Caco-2 (cell line): ENCODE measurements at regions not wholly inside any gene's neighbourhood (a gene's known extent, or its start where the extent isn't known, plus 50 kb on each side); places are given as distances from the start of the nearest gene placed in this dataset.

ENCODE experiments used
- BruUV-seq: library from RNA; stranded (reverse); fragments of 400-500 nt; replicated peaks from 2 replicates; lab custom pipeline; 2021; lab: Mats Ljungman, UMichigan
- CTCF ChIA-PET: fragments of 300-600 bp; sonication (Branson Sonifier 250); formaldehyde crosslinking; loops from one replicate; lab custom pipeline; 2022; ENCODE audit warnings: antibody characterized with exemption; lab: Charles Lee
- POLR2A ChIA-PET: fragments of 300-600 bp; sonication (Branson Sonifier 250); formaldehyde crosslinking; loops from one replicate; lab custom pipeline; 2022; ENCODE audit warnings: antibody characterized with exemption; lab: Charles Lee
- DNase-seq, 2 experiments: peaks; one replicate each; pipeline versions ENCODE4 v3.0.0 to v3.0.0-alpha.2; 2020 to 2022
- H3K27me3 ChIP-seq: replicated peaks from 2 replicates; pipeline ENCODE4 v1.6.0; 2011; ENCODE audit warnings: low read length; ENCODE audit not compliant: control insufficient read depth, insufficient read depth
- H3K36me3 ChIP-seq: 2 replicates; pipeline ENCODE4 v1.5.1; 2011; ENCODE audit warnings: low read length; ENCODE audit not compliant: control insufficient read depth, insufficient read depth
- H3K4me1 ChIP-seq: fragments of 250-450 bp; sonication (Bioruptor Pico); 2 replicates; pipeline ENCODE4 v1.5.1; 2020; ENCODE audit warnings: mild to moderate bottlenecking
- H3K4me3 ChIP-seq: 2 replicates; pipeline ENCODE4 v1.5.1; 2011; ENCODE audit warnings: low read depth, mild to moderate bottlenecking, control low read depth, low read length
- H3K9me3 ChIP-seq: fragments of 250-450 bp; sonication (Bioruptor Pico); 2 replicates; pipeline ENCODE4 v1.5.1; 2020; ENCODE audit warnings: mild to moderate bottlenecking, moderate library complexity
- H3K27ac Mint-ChIP-seq: one replicate; pipeline ENCODE4 v1.8.0; 2022; ENCODE audit warnings: mixed read lengths; ENCODE audit not compliant: unreplicated experiment
- H3K27me3 Mint-ChIP-seq: one replicate; pipeline ENCODE4 v1.8.0; 2022; ENCODE audit warnings: mixed read lengths; ENCODE audit not compliant: insufficient read depth, unreplicated experiment
- H3K36me3 Mint-ChIP-seq: one replicate; pipeline ENCODE4 v1.8.0; 2022; ENCODE audit warnings: mild to moderate bottlenecking, mixed read lengths; ENCODE audit not compliant: insufficient read depth, unreplicated experiment
- H3K4me1 Mint-ChIP-seq: one replicate; pipeline ENCODE4 v1.8.0; 2022; ENCODE audit warnings: low read depth, mixed read lengths; ENCODE audit not compliant: unreplicated experiment
- H3K4me3 Mint-ChIP-seq: one replicate; pipeline ENCODE4 v1.8.0; 2022; ENCODE audit warnings: mild to moderate bottlenecking, moderate library complexity, mixed read lengths; ENCODE audit not compliant: unreplicated experiment
- H3K9me3 Mint-ChIP-seq: one replicate; pipeline ENCODE4 v1.8.0; 2022; ENCODE audit warnings: mixed read lengths; ENCODE audit not compliant: unreplicated experiment
- intact Hi-C: fragments of 100-400 bp; cut with micrococcal nuclease; formaldehyde crosslinking; loops from one replicate; pipeline ENCODE4 v1.10.0; 2022; ENCODE audit not compliant: unreplicated experiment
- TF ChIP-seq, protein P1 (sequence below), 2 experiments: fragments of 200-600 bp in 1 of 2; IDR thresholded peaks; 1 replicate in 1 of 2; 2 replicates in 1 of 2; pipeline versions ENCODE4 v1.5.1 to v1.8.0; 2011 to 2022; ENCODE audit warnings: antibody characterized with exemption in 1 of 2, control low read depth in 1 of 2, inconsistent platforms in 1 of 2, low read depth in 1 of 2, low read length in 1 of 2, mild to moderate bottlenecking in 1 of 2, moderate library complexity in 1 of 2; ENCODE audit not compliant: insufficient read depth in 1 of 2, severe bottlenecking in 1 of 2, unreplicated experiment in 1 of 2

- H3K9me3 ChIP-seq = no peaks in the 10 kb centered on the region
- no peaks in the 10 kb centered on the region for H3K27me3 ChIP-seq
- no peak for DNase-seq
- intact Hi-C loops = no loop called here
- no peaks in the 10 kb centered on the region for H3K27me3 Mint-ChIP-seq
- ChIA-PET CTCF (no interaction called here), POLR2A (no interaction called here)
- BruUV-seq = no TSS peak
- no peaks in the 10 kb centered on the region for H3K36me3 ChIP-seq
- H3K9me3 Mint-ChIP-seq = no peaks in the 10 kb centered on the region
- H3K4me1 Mint-ChIP-seq = no peaks in the 10 kb centered on the region
- TF ChIP-seq, protein P1, sequence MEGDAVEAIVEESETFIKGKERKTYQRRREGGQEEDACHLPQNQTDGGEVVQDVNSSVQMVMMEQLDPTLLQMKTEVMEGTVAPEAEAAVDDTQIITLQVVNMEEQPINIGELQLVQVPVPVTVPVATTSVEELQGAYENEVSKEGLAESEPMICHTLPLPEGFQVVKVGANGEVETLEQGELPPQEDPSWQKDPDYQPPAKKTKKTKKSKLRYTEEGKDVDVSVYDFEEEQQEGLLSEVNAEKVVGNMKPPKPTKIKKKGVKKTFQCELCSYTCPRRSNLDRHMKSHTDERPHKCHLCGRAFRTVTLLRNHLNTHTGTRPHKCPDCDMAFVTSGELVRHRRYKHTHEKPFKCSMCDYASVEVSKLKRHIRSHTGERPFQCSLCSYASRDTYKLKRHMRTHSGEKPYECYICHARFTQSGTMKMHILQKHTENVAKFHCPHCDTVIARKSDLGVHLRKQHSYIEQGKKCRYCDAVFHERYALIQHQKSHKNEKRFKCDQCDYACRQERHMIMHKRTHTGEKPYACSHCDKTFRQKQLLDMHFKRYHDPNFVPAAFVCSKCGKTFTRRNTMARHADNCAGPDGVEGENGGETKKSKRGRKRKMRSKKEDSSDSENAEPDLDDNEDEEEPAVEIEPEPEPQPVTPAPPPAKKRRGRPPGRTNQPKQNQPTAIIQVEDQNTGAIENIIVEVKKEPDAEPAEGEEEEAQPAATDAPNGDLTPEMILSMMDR (IDR thresholded peaks at IDR 0.05; ENCODE audit: insufficient read depth in 1 of 2, low read depth in 1 of 2, low read length in 1 of 2, severe bottlenecking in 1 of 2, unreplicated experiment in 1 of 2) = no peak
- no peaks in the 10 kb centered on the region for H3K36me3 Mint-ChIP-seq
- H3K27ac Mint-ChIP-seq = no peak overlapping the region
- no peak overlapping the region for H3K4me3 ChIP-seq
- H3K4me3 Mint-ChIP-seq = no peak overlapping the region
- no peaks in the 10 kb centered on the region for H3K4me1 ChIP-seq
These were observed 107.0 kb upstream of the EYS start for GRCh38 chr6:65814071-65814470.

- Mint-ChIP-seq H3K36me3 (no peaks in the 10 kb centered on the region), H3K9me3 (no peaks in the 10 kb centered on the region), H3K4me1 (no peaks in the 10 kb centered on the region), H3K27me3 (no peaks in the 10 kb centered on the region), H3K27ac (no peak overlapping the region), H3K4me3 (no peak overlapping the region)
- DNase-seq = no peak
- POLR2A ChIA-PET = no interaction called here
- no peaks in the 10 kb centered on the region for H3K9me3 ChIP-seq
- TF ChIP-seq, protein P1 (IDR thresholded peaks at IDR 0.05; ENCODE audit: insufficient read depth in 1 of 2, low read depth in 1 of 2, low read length in 1 of 2, severe bottlenecking in 1 of 2, unreplicated experiment in 1 of 2) = no peak
- BruUV-seq = no TSS peak
- no peak overlapping the region for H3K4me3 ChIP-seq
- no peaks in the 10 kb centered on the region for H3K4me1 ChIP-seq
- H3K36me3 ChIP-seq = no peaks in the 10 kb centered on the region
- intact Hi-C loops = no loop called here
- CTCF ChIA-PET = no interaction called here
- H3K27me3 ChIP-seq = no peaks in the 10 kb centered on the region
These were observed 96.2 kb upstream of the EYS start for GRCh38 chr6:65803186-65803585.

DNA sequence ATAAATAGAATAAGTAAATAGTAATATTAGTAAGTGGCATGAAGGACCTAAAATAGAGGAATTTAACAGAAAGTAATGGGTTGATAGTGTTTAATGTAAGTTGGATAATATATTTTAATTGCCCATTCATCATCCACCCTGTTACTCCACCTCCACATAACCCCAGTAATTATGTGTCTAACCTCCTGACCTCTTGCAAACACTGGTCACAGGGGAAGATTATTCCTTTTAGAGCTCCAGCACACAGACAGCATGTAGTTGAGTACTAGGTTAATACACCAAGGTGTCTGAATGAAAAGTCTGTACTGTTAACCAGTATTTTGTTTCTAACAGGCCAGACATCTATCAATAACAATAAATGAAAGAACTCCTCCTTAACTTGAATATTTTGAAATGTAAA is 92.4 kb upstream of the EYS start:
- no peak overlapping the region for H3K27ac Mint-ChIP-seq
- ChIA-PET CTCF (no interaction called here), POLR2A (no interaction called here)
- no peaks in the 10 kb centered on the region for H3K36me3 ChIP-seq
- no peak for DNase-seq
- intact Hi-C loops = no loop called here
- no peak overlapping the region for H3K4me3 ChIP-seq
- H3K4me1 ChIP-seq = no peaks in the 10 kb centered on the region
- no peaks in the 10 kb centered on the region for H3K27me3 Mint-ChIP-seq
- H3K36me3 Mint-ChIP-seq = no peaks in the 10 kb centered on the region
- TF ChIP-seq, protein P1 (IDR thresholded peaks at IDR 0.05; ENCODE audit: insufficient read depth in 1 of 2, low read depth in 1 of 2, low read length in 1 of 2, severe bottlenecking in 1 of 2, unreplicated experiment in 1 of 2) = no peak
- H3K4me3 Mint-ChIP-seq = no peak overlapping the region
- no peaks in the 10 kb centered on the region for H3K9me3 ChIP-seq
- no TSS peak for BruUV-seq
- no peaks in the 10 kb centered on the region for H3K9me3 Mint-ChIP-seq
- H3K4me1 Mint-ChIP-seq = no peaks in the 10 kb centered on the region
- H3K27me3 ChIP-seq = no peaks in the 10 kb centered on the region
